ENCODE measurements at regions not wholly inside any gene's neighbourhood (a gene's known extent, or its start where the extent isn't known, plus 50 kb on each side); places are given as distances from the start of the nearest gene placed in this dataset.

- TF ChIP-seq EP300 (IDR thresholded peaks at IDR 0.05) (no peak), POLR2A (IDR thresholded peaks at IDR 0.05) (no peak)
Observed at GRCh38 chr2:109679626-109680025, 65.5 kb downstream of the SOWAHC start.
